Mammary epithelial cell (primary cell): ENCODE measurements at regions not wholly inside any gene's neighbourhood (a gene's known extent, or its start where the extent isn't known, plus 50 kb on each side); places are given as distances from the start of the nearest gene placed in this dataset.

Experiments used
- EZH2 ChIP-seq: IDR thresholded peaks from 2 replicates; pipeline ENCODE4 v1.6.1; 2012; ENCODE audit warnings: low read length, inconsistent platforms, borderline replicate concordance
- TF ChIP-seq, protein P1 (sequence below), 2 donors: IDR thresholded peaks in 1 of 2; conservative IDR thresholded peaks in 1 of 2; 2 replicates each; pipeline ENCODE4 v1.5.1; 2011 to 2012; ENCODE audit warnings: inconsistent platforms in 2 of 2, low read length in 2 of 2, mild to moderate bottlenecking in 2 of 2, control low read depth in 1 of 2, low read depth in 1 of 2; ENCODE audit not compliant: insufficient read depth in 1 of 2; ENCODE audit errors: extremely low read depth in 1 of 2

DNA sequence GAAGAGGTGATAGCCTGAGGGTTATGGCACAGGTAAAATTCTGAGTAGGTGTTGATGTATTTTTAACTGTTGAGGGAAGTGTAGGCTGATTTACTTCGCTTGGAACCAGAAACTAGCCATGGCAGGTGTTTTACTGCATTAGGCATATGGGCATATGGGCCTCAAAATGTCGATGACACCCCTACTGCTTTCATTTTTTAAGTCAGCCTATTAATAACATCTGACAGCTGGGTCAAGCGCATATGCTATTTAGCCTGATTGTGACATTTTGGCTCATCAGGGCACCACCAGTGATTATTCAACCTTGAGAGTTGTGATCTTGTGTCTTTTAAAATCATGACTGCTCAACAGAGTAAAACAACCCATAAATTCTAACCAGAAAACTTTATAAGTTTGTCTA is 1396.9 kb upstream of the NXPH2 start:
- TF ChIP-seq, protein P1, sequence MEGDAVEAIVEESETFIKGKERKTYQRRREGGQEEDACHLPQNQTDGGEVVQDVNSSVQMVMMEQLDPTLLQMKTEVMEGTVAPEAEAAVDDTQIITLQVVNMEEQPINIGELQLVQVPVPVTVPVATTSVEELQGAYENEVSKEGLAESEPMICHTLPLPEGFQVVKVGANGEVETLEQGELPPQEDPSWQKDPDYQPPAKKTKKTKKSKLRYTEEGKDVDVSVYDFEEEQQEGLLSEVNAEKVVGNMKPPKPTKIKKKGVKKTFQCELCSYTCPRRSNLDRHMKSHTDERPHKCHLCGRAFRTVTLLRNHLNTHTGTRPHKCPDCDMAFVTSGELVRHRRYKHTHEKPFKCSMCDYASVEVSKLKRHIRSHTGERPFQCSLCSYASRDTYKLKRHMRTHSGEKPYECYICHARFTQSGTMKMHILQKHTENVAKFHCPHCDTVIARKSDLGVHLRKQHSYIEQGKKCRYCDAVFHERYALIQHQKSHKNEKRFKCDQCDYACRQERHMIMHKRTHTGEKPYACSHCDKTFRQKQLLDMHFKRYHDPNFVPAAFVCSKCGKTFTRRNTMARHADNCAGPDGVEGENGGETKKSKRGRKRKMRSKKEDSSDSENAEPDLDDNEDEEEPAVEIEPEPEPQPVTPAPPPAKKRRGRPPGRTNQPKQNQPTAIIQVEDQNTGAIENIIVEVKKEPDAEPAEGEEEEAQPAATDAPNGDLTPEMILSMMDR (conservative IDR thresholded peaks at IDR 0.05 in 1 of 2, IDR thresholded peaks at IDR 0.05 in 1 of 2; ENCODE audit: extremely low read depth in 1 of 2, insufficient read depth in 1 of 2, low read depth in 1 of 2, low read length in 2 of 2), result no peak
- no peak for TF ChIP-seq EZH2
